GM23338 (cell line): ENCODE measurements at regions not wholly inside any gene's neighbourhood (a gene's known extent, or its start where the extent isn't known, plus 50 kb on each side); places are given as distances from the start of the nearest gene placed in this dataset.

Experiments
- ATAC-seq: fragments of 200-7000 bp; cut with Tn5 transposase; 3 replicates; pipeline ENCODE4 v1.9.1; 2020
- DNase-seq: peaks from one replicate; pipeline ENCODE4 v3.0.0-alpha.2; 2015; ENCODE audit warnings: low spot score
- H2AFZ ChIP-seq: fragments of 200-600 bp; sonication (generic); 2 replicates; pipeline ENCODE4 v1.8.0; 2016; ENCODE audit warnings: antibody characterized with exemption, mild to moderate bottlenecking, moderate library complexity
- H3F3A ChIP-seq: fragments of 200-600 bp; sonication (generic); replicated peaks from 2 replicates; pipeline ENCODE4 v1.8.0; 2017; ENCODE audit warnings: antibody characterized with exemption, mixed run types, low read depth
- H3K27ac ChIP-seq: fragments of 200-600 bp; sonication (generic); 2 replicates; pipeline ENCODE4 v1.6.1; 2016; ENCODE audit warnings: low read depth
- H3K27me3 ChIP-seq: fragments of 200-600 bp; sonication (generic); 2 replicates; pipeline ENCODE4 v1.8.0; 2016; ENCODE audit warnings: mild to moderate bottlenecking, mixed run types, moderate library complexity; ENCODE audit not compliant: insufficient read depth
- H3K36me3 ChIP-seq: fragments of 200-600 bp; sonication (generic); 2 replicates; pipeline ENCODE4 v1.8.0; 2016; ENCODE audit warnings: mild to moderate bottlenecking; ENCODE audit not compliant: insufficient read depth
- H3K4me1 ChIP-seq: fragments of 200-600 bp; sonication (generic); 2 replicates; pipeline ENCODE4 v1.8.0; 2016; ENCODE audit warnings: mild to moderate bottlenecking, moderate library complexity; ENCODE audit not compliant: insufficient read depth
- H3K4me2 ChIP-seq: fragments of 200-600 bp; sonication (generic); 2 replicates; pipeline ENCODE4 v1.7.1; 2017; ENCODE audit warnings: mixed run types
- H3K4me3 ChIP-seq: fragments of 200-600 bp; sonication (generic); 2 replicates; pipeline ENCODE4 v1.6.1; 2016; ENCODE audit warnings: mixed run types
- H3K79me2 ChIP-seq: fragments of 200-600 bp; sonication (generic); replicated peaks from 2 replicates; pipeline ENCODE4 v1.8.0; 2017; ENCODE audit warnings: mild to moderate bottlenecking; ENCODE audit not compliant: insufficient read depth
- H3K9me2 ChIP-seq: fragments of 200-600 bp; sonication (generic); 2 replicates; pipeline ENCODE4 v1.8.0; 2017; ENCODE audit not compliant: insufficient read depth
- H4K20me1 ChIP-seq: fragments of 200-600 bp; sonication (generic); replicated peaks from 2 replicates; pipeline ENCODE4 v1.8.0; 2017; ENCODE audit warnings: mild to moderate bottlenecking; ENCODE audit not compliant: insufficient read depth
- H3K27ac Mint-ChIP-seq: 2 replicates; pipeline ENCODE4 v1.8.0; 2020; ENCODE audit warnings: inconsistent platforms, mild to moderate bottlenecking, moderate library complexity, mixed read lengths
- H3K27me3 Mint-ChIP-seq: 3 replicates; pipeline ENCODE4 v1.8.0; 2022; ENCODE audit warnings: low read depth, mild to moderate bottlenecking, moderate library complexity, mixed read lengths, inconsistent platforms; ENCODE audit not compliant: insufficient read depth, poor library complexity
- H3K36me3 Mint-ChIP-seq: 3 replicates; pipeline ENCODE4 v1.8.0; 2021; ENCODE audit warnings: low read depth, mild to moderate bottlenecking, inconsistent platforms, moderate library complexity, mixed read lengths
- H3K4me1 Mint-ChIP-seq: 3 replicates; pipeline ENCODE4 v1.8.0; 2020; ENCODE audit warnings: mild to moderate bottlenecking, inconsistent platforms, mixed read lengths
- H3K4me3 Mint-ChIP-seq: 3 replicates; pipeline ENCODE4 v1.8.0; 2021; ENCODE audit warnings: moderate library complexity, mild to moderate bottlenecking, inconsistent platforms, mixed read lengths
- H3K9me3 Mint-ChIP-seq: 3 replicates; pipeline ENCODE4 v1.8.0; 2020; ENCODE audit warnings: moderate library complexity, mild to moderate bottlenecking, inconsistent platforms, mixed read lengths
- CREB1 ChIP-seq: fragments of 250-450 bp; sonication (Bioruptor Pico); IDR thresholded peaks from 2 replicates; pipeline ENCODE4 v1.5.0; 2020; ENCODE audit warnings: low read depth, mild to moderate bottlenecking, moderate library complexity
- EZH2 ChIP-seq: fragments of 200-600 bp; sonication (generic); IDR thresholded peaks from one replicate; pipeline ENCODE4 v1.8.0; 2017; ENCODE audit warnings: antibody characterized with exemption, mild to moderate bottlenecking, low read depth; ENCODE audit not compliant: unreplicated experiment
- EZH2phosphoT487 ChIP-seq: fragments of 200-600 bp; sonication (generic); IDR thresholded peaks from one replicate; pipeline ENCODE4 v1.8.1; 2018; ENCODE audit warnings: antibody characterized with exemption; ENCODE audit not compliant: unreplicated experiment
- JUNB ChIP-seq: IDR thresholded peaks from one replicate; pipeline ENCODE4 v1.6.1; 2016; ENCODE audit warnings: antibody characterized with exemption; ENCODE audit not compliant: unreplicated experiment
- NANOG ChIP-seq: IDR thresholded peaks from 2 replicates; pipeline ENCODE4 v1.6.1; 2016; ENCODE audit warnings: antibody characterized with exemption, borderline replicate concordance
- POLR2AphosphoS5 ChIP-seq: IDR thresholded peaks from 2 replicates; pipeline ENCODE4 v1.6.1; 2016; ENCODE audit warnings: antibody characterized with exemption, low read depth
- STAT1 ChIP-seq: IDR thresholded peaks from one replicate; pipeline ENCODE4 v1.6.1; 2016; ENCODE audit warnings: antibody characterized with exemption; ENCODE audit not compliant: unreplicated experiment
- ZNF114 ChIP-seq: fragments of 250-450 bp; sonication (Bioruptor Pico); IDR thresholded peaks from 2 replicates; pipeline ENCODE4 v1.5.0; 2020; ENCODE audit warnings: mild to moderate bottlenecking, moderate library complexity
- ZNF331 ChIP-seq: fragments of 250-450 bp; sonication (Bioruptor Pico); IDR thresholded peaks from 2 replicates; pipeline ENCODE4 v1.5.0; 2020; ENCODE audit warnings: low read depth, mild to moderate bottlenecking, moderate library complexity
- TF ChIP-seq, protein P1 (sequence below): fragments of 250-450 bp; sonication (Bioruptor Pico); IDR thresholded peaks from 2 replicates; pipeline ENCODE4 v1.5.0; 2020; ENCODE audit warnings: mild to moderate bottlenecking, moderate library complexity
- TF ChIP-seq, protein P2 (sequence below), 2 experiments: fragments of 200-600 bp in 1 of 2; sonication (generic) in 1 of 2; conservative IDR thresholded peaks; 2 replicates each; pipeline versions ENCODE4 v1.5.1 to v1.6.1; 2016 to 2017; ENCODE audit warnings: antibody characterized with exemption in 2 of 2, low read depth in 2 of 2, mild to moderate bottlenecking in 2 of 2, moderate library complexity in 1 of 2
- TF ChIP-seq, protein P3 (sequence below): IDR thresholded peaks from one replicate; pipeline ENCODE4 v1.6.1; 2018; ENCODE audit warnings: antibody characterized with exemption; ENCODE audit not compliant: unreplicated experiment
- TF ChIP-seq, protein P4 (sequence below): IDR thresholded peaks from 2 replicates; pipeline ENCODE4 v1.6.1; 2016; ENCODE audit warnings: antibody characterized with exemption

DNA sequence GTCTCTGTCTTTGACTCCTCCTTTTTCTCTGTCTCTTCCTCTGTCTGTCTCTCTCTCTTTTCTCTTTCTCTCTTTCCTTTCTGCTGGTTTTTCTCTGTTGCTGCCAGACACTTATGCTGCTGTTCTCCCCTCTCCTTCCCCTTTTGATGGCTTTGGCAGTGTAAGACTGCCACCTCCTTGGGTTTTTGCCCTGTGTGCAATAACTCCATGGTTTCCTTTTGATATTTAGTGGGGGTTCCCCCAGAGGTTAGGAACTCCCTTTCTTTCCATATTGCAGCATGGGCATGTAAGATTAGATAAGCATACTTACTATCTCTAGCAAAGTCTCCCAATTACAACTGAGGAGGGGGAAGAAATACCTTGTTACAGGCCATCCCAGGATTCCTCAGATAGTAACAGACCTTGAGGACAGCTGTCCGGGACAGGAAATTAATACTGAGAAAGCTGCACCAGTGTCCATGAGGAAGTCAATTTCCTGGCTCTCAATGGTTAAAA lies 333.8 kb upstream of the RBMY1B start:
- H2AFZ ChIP-seq: no peak overlapping the region
- Mint-ChIP-seq H3K27me3 (peaks cover 1% of the 10 kb centered on the region), H3K4me1 (no peaks in the 10 kb centered on the region), H3K36me3 (no peaks in the 10 kb centered on the region), H3K4me3 (no peak overlapping the region), H3K27ac (no peak overlapping the region), H3K9me3 (peaks cover 74% of the 10 kb centered on the region)
- no peaks in the 10 kb centered on the region for H3K79me2 ChIP-seq
- no peaks in the 10 kb centered on the region for H3K9me2 ChIP-seq
- no peak overlapping the region for H3K4me3 ChIP-seq
- no peak overlapping the region for H3K27ac ChIP-seq
- H3F3A ChIP-seq: no peaks in the 10 kb centered on the region
- no peak overlapping the region for H3K4me2 ChIP-seq
- H4K20me1 ChIP-seq: no peaks in the 10 kb centered on the region
- ATAC-seq: no peak
- TF ChIP-seq, protein P1, sequence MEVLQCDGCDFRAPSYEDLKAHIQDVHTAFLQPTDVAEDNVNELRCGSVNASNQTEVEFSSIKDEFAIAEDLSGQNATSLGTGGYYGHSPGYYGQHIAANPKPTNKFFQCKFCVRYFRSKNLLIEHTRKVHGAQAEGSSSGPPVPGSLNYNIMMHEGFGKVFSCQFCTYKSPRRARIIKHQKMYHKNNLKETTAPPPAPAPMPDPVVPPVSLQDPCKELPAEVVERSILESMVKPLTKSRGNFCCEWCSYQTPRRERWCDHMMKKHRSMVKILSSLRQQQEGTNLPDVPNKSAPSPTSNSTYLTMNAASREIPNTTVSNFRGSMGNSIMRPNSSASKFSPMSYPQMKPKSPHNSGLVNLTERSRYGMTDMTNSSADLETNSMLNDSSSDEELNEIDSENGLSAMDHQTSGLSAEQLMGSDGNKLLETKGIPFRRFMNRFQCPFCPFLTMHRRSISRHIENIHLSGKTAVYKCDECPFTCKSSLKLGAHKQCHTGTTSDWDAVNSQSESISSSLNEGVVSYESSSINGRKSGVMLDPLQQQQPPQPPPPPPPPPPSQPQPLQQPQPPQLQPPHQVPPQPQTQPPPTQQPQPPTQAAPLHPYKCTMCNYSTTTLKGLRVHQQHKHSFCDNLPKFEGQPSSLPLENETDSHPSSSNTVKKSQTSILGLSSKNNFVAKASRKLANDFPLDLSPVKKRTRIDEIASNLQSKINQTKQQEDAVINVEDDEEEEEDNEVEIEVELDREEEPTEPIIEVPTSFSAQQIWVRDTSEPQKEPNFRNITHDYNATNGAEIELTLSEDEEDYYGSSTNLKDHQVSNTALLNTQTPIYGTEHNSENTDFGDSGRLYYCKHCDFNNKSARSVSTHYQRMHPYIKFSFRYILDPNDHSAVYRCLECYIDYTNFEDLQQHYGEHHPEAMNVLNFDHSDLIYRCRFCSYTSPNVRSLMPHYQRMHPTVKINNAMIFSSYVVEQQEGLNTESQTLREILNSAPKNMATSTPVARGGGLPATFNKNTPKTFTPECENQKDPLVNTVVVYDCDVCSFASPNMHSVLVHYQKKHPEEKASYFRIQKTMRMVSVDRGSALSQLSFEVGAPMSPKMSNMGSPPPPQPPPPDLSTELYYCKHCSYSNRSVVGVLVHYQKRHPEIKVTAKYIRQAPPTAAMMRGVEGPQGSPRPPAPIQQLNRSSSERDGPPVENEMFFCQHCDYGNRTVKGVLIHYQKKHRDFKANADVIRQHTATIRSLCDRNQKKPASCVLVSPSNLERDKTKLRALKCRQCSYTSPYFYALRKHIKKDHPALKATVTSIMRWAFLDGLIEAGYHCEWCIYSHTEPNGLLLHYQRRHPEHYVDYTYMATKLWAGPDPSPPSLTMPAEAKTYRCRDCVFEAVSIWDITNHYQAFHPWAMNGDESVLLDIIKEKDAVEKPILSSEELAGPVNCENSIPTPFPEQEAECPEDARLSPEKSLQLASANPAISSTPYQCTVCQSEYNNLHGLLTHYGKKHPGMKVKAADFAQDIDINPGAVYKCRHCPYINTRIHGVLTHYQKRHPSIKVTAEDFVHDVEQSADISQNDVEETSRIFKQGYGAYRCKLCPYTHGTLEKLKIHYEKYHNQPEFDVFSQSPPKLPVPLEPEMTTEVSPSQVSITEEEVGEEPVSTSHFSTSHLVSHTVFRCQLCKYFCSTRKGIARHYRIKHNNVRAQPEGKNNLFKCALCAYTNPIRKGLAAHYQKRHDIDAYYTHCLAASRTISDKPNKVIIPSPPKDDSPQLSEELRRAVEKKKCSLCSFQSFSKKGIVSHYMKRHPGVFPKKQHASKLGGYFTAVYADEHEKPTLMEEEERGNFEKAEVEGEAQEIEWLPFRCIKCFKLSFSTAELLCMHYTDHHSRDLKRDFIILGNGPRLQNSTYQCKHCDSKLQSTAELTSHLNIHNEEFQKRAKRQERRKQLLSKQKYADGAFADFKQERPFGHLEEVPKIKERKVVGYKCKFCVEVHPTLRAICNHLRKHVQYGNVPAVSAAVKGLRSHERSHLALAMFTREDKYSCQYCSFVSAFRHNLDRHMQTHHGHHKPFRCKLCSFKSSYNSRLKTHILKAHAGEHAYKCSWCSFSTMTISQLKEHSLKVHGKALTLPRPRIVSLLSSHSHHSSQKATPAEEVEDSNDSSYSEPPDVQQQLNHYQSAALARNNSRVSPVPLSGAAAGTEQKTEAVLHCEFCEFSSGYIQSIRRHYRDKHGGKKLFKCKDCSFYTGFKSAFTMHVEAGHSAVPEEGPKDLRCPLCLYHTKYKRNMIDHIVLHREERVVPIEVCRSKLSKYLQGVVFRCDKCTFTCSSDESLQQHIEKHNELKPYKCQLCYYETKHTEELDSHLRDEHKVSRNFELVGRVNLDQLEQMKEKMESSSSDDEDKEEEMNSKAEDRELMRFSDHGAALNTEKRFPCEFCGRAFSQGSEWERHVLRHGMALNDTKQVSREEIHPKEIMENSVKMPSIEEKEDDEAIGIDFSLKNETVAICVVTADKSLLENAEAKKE: no peak
- TF ChIP-seq, protein P2, sequence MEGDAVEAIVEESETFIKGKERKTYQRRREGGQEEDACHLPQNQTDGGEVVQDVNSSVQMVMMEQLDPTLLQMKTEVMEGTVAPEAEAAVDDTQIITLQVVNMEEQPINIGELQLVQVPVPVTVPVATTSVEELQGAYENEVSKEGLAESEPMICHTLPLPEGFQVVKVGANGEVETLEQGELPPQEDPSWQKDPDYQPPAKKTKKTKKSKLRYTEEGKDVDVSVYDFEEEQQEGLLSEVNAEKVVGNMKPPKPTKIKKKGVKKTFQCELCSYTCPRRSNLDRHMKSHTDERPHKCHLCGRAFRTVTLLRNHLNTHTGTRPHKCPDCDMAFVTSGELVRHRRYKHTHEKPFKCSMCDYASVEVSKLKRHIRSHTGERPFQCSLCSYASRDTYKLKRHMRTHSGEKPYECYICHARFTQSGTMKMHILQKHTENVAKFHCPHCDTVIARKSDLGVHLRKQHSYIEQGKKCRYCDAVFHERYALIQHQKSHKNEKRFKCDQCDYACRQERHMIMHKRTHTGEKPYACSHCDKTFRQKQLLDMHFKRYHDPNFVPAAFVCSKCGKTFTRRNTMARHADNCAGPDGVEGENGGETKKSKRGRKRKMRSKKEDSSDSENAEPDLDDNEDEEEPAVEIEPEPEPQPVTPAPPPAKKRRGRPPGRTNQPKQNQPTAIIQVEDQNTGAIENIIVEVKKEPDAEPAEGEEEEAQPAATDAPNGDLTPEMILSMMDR (conservative IDR thresholded peaks at IDR 0.05; ENCODE audit: low read depth in 2 of 2): no peak
- TF ChIP-seq, protein P3, sequence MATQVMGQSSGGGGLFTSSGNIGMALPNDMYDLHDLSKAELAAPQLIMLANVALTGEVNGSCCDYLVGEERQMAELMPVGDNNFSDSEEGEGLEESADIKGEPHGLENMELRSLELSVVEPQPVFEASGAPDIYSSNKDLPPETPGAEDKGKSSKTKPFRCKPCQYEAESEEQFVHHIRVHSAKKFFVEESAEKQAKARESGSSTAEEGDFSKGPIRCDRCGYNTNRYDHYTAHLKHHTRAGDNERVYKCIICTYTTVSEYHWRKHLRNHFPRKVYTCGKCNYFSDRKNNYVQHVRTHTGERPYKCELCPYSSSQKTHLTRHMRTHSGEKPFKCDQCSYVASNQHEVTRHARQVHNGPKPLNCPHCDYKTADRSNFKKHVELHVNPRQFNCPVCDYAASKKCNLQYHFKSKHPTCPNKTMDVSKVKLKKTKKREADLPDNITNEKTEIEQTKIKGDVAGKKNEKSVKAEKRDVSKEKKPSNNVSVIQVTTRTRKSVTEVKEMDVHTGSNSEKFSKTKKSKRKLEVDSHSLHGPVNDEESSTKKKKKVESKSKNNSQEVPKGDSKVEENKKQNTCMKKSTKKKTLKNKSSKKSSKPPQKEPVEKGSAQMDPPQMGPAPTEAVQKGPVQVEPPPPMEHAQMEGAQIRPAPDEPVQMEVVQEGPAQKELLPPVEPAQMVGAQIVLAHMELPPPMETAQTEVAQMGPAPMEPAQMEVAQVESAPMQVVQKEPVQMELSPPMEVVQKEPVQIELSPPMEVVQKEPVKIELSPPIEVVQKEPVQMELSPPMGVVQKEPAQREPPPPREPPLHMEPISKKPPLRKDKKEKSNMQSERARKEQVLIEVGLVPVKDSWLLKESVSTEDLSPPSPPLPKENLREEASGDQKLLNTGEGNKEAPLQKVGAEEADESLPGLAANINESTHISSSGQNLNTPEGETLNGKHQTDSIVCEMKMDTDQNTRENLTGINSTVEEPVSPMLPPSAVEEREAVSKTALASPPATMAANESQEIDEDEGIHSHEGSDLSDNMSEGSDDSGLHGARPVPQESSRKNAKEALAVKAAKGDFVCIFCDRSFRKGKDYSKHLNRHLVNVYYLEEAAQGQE: no peak
- no peak for TF ChIP-seq POLR2AphosphoS5
- TF ChIP-seq ZNF114 (CRISPR knock-in tag): no peak
- no peak for TF ChIP-seq EZH2
- TF ChIP-seq NANOG: no peak
- no peak for TF ChIP-seq CREB1 (CRISPR knock-in tag)
- TF ChIP-seq EZH2phosphoT487: no peak
- no peak for TF ChIP-seq JUNB
- TF ChIP-seq STAT1: no peak
- TF ChIP-seq, protein P4, sequence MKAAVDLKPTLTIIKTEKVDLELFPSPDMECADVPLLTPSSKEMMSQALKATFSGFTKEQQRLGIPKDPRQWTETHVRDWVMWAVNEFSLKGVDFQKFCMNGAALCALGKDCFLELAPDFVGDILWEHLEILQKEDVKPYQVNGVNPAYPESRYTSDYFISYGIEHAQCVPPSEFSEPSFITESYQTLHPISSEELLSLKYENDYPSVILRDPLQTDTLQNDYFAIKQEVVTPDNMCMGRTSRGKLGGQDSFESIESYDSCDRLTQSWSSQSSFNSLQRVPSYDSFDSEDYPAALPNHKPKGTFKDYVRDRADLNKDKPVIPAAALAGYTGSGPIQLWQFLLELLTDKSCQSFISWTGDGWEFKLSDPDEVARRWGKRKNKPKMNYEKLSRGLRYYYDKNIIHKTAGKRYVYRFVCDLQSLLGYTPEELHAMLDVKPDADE: no peak
- no peak for TF ChIP-seq ZNF331 (CRISPR knock-in tag)
- DNase-seq: no peak
- no peaks in the 10 kb centered on the region for H3K27me3 ChIP-seq
- H3K36me3 ChIP-seq: no peaks in the 10 kb centered on the region
- H3K4me1 ChIP-seq: no peaks in the 10 kb centered on the region
